Neural cell (in vitro differentiated cells): ENCODE measurements at regions not wholly inside any gene's neighbourhood (a gene's known extent, or its start where the extent isn't known, plus 50 kb on each side); places are given as distances from the start of the nearest gene placed in this dataset.

Source experiments
- H2AFZ ChIP-seq: fragments of 200-600, 300-800 bp; sonication (generic), shearing (Covaris generic); 2 replicates; pipeline ENCODE4 v1.6.0; 2014; ENCODE audit warnings: low read depth, mild to moderate bottlenecking, antibody characterized with exemption, low read length, moderate library complexity
- H3F3A ChIP-seq: fragments of 200-600 bp; shearing (Covaris generic); 2 replicates; pipeline ENCODE4 v1.6.1; 2016; ENCODE audit warnings: mild to moderate bottlenecking, moderate library complexity, mixed read lengths, antibody characterized with exemption, low read length; ENCODE audit not compliant: insufficient read depth, poor library complexity, severe bottlenecking
- H3K27ac ChIP-seq: fragments of 200-600, 300-800 bp; sonication (generic), shearing (Covaris generic); 2 replicates; pipeline ENCODE4 v1.5.1; 2014; ENCODE audit warnings: mild to moderate bottlenecking, low read length, moderate library complexity
- H3K27me3 ChIP-seq: fragments of 300-800, 200-600 bp; sonication (generic), shearing (Covaris generic); 2 replicates; pipeline ENCODE4 v1.6.0; 2014; ENCODE audit warnings: mild to moderate bottlenecking, low read depth, low read length, moderate library complexity; ENCODE audit not compliant: insufficient read depth
- H3K36me3 ChIP-seq: fragments of 300-800, 200-600 bp; sonication (generic), shearing (Covaris generic); 2 replicates; pipeline ENCODE4 v1.5.1; 2014; ENCODE audit warnings: mild to moderate bottlenecking, antibody characterized with exemption, low read length, moderate library complexity; ENCODE audit not compliant: insufficient read depth
- H3K4me2 ChIP-seq: fragments of 300-800, 200-600 bp; sonication (generic), shearing (Covaris generic); 2 replicates; pipeline ENCODE4 v1.6.0; 2014; ENCODE audit warnings: mild to moderate bottlenecking, low read length
- H3K4me3 ChIP-seq: fragments of 300-800, 200-600 bp; sonication (generic), shearing (Covaris generic); 2 replicates; pipeline ENCODE4 v1.5.1; 2014; ENCODE audit warnings: mild to moderate bottlenecking, low read length, moderate library complexity
- H3K79me2 ChIP-seq: fragments of 200-600 bp; shearing (Covaris generic); replicated peaks from 2 replicates; pipeline ENCODE4 v1.6.0; 2014; ENCODE audit warnings: mild to moderate bottlenecking, low read length, moderate library complexity; ENCODE audit not compliant: insufficient read depth
- H3K9ac ChIP-seq: fragments of 300-800, 200-600 bp; sonication (generic), shearing (Covaris generic); 2 replicates; pipeline ENCODE4 v1.6.1; 2016; ENCODE audit warnings: mild to moderate bottlenecking, low read length, mixed read lengths
- H3K9me2 ChIP-seq: fragments of 200-600 bp; shearing (Covaris generic); 2 replicates; pipeline ENCODE4 v1.6.1; 2016; ENCODE audit warnings: mild to moderate bottlenecking, low read length, mixed read lengths; ENCODE audit not compliant: insufficient read depth
- H3K9me3 ChIP-seq: fragments of 200-600, 300-800 bp; sonication (generic), shearing (Covaris generic); 2 replicates; pipeline ENCODE4 v1.6.1; 2016; ENCODE audit warnings: mild to moderate bottlenecking, mixed run types, low read length, moderate library complexity, mixed read lengths
- H4K20me1 ChIP-seq: fragments of 200-600 bp; shearing (Covaris generic); 2 replicates; pipeline ENCODE4 v1.6.1; 2016; ENCODE audit warnings: mild to moderate bottlenecking, mixed run types; ENCODE audit not compliant: insufficient read depth
- EP300 ChIP-seq: fragments of 450-650 bp; conservative IDR thresholded peaks from 2 replicates; pipeline ENCODE4 v1.6.1; 2014; ENCODE audit warnings: antibody characterized with exemption, mild to moderate bottlenecking, moderate library complexity; ENCODE audit not compliant: poor library complexity, severe bottlenecking
- EZH2 ChIP-seq: fragments of 200-600, 300-800 bp; shearing (Covaris generic), sonication (generic); IDR thresholded peaks from 2 replicates; pipeline ENCODE4 v1.6.1; 2014; ENCODE audit warnings: antibody characterized with exemption, low read length, borderline replicate concordance, mild to moderate bottlenecking; ENCODE audit not compliant: insufficient read depth, poor library complexity, severe bottlenecking
- MXI1 ChIP-seq: fragments of 450-650 bp; conservative IDR thresholded peaks from 2 replicates; pipeline ENCODE4 v1.6.1; 2014; ENCODE audit warnings: antibody characterized with exemption, mild to moderate bottlenecking; ENCODE audit not compliant: poor library complexity, severe bottlenecking
- POLR2AphosphoS5 ChIP-seq: IDR thresholded peaks from 2 replicates; pipeline ENCODE4 v1.6.1; 2012
- RAD21 ChIP-seq: fragments of 450-650 bp; conservative IDR thresholded peaks from 2 replicates; pipeline ENCODE4 v1.6.1; 2014; ENCODE audit warnings: antibody characterized with exemption, mild to moderate bottlenecking, moderate library complexity
- SMC3 ChIP-seq: fragments of 450-650 bp; conservative IDR thresholded peaks from 2 replicates; pipeline ENCODE4 v1.6.1; 2014; ENCODE audit warnings: antibody characterized with exemption, mild to moderate bottlenecking, moderate library complexity; ENCODE audit not compliant: poor library complexity
- TAF1 ChIP-seq: IDR thresholded peaks from 2 replicates; pipeline ENCODE4 v1.6.1; 2012; ENCODE audit warnings: low read depth
- TF ChIP-seq, protein P1 (sequence below): IDR thresholded peaks from 2 replicates; pipeline ENCODE4 v1.6.1; 2012; ENCODE audit warnings: borderline replicate concordance
- TF ChIP-seq, protein P2 (sequence below): fragments of 450-650 bp; IDR thresholded peaks from 2 replicates; pipeline ENCODE4 v1.5.1; 2014; ENCODE audit warnings: antibody characterized with exemption, mild to moderate bottlenecking, moderate library complexity; ENCODE audit not compliant: poor library complexity, severe bottlenecking

DNA sequence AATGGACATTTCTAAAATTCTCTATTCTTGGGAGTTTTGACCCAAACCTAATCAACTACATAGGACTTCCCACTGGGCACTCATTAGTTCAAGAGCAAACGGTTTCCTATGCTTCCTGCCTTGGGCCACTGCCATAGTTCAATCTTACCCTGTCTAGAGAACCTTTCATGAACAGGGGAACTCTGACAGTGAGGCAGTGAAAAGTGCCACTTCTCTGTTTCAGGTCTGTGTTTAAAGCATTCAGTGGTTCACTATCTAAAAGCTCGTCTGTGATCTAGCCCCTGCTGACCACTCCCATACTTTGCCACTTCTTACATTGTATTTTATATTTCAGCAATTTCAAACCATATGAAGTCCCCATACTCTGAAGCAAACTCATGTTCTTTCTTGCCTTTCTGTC, 122.7 kb upstream of the IGF1 start:
- H3K9ac ChIP-seq: no peak overlapping the region
- H3K9me2 ChIP-seq: no peaks in the 10 kb centered on the region
- H3K27me3 ChIP-seq: no peaks in the 10 kb centered on the region
- no peak overlapping the region for H3K27ac ChIP-seq
- no peaks in the 10 kb centered on the region for H3K9me3 ChIP-seq
- no peaks in the 10 kb centered on the region for H3K36me3 ChIP-seq
- H4K20me1 ChIP-seq: no peaks in the 10 kb centered on the region
- no peak overlapping the region for H2AFZ ChIP-seq
- no peak overlapping the region for H3K4me3 ChIP-seq
- H3K4me2 ChIP-seq: no peak overlapping the region
- TF ChIP-seq EZH2 (no peak), RAD21 (no peak), POLR2AphosphoS5 (no peak), MXI1 (no peak), TAF1 (no peak), SMC3 (no peak), EP300 (no peak)
- TF ChIP-seq, protein P1, sequence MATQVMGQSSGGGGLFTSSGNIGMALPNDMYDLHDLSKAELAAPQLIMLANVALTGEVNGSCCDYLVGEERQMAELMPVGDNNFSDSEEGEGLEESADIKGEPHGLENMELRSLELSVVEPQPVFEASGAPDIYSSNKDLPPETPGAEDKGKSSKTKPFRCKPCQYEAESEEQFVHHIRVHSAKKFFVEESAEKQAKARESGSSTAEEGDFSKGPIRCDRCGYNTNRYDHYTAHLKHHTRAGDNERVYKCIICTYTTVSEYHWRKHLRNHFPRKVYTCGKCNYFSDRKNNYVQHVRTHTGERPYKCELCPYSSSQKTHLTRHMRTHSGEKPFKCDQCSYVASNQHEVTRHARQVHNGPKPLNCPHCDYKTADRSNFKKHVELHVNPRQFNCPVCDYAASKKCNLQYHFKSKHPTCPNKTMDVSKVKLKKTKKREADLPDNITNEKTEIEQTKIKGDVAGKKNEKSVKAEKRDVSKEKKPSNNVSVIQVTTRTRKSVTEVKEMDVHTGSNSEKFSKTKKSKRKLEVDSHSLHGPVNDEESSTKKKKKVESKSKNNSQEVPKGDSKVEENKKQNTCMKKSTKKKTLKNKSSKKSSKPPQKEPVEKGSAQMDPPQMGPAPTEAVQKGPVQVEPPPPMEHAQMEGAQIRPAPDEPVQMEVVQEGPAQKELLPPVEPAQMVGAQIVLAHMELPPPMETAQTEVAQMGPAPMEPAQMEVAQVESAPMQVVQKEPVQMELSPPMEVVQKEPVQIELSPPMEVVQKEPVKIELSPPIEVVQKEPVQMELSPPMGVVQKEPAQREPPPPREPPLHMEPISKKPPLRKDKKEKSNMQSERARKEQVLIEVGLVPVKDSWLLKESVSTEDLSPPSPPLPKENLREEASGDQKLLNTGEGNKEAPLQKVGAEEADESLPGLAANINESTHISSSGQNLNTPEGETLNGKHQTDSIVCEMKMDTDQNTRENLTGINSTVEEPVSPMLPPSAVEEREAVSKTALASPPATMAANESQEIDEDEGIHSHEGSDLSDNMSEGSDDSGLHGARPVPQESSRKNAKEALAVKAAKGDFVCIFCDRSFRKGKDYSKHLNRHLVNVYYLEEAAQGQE: no peak
- TF ChIP-seq, protein P2, sequence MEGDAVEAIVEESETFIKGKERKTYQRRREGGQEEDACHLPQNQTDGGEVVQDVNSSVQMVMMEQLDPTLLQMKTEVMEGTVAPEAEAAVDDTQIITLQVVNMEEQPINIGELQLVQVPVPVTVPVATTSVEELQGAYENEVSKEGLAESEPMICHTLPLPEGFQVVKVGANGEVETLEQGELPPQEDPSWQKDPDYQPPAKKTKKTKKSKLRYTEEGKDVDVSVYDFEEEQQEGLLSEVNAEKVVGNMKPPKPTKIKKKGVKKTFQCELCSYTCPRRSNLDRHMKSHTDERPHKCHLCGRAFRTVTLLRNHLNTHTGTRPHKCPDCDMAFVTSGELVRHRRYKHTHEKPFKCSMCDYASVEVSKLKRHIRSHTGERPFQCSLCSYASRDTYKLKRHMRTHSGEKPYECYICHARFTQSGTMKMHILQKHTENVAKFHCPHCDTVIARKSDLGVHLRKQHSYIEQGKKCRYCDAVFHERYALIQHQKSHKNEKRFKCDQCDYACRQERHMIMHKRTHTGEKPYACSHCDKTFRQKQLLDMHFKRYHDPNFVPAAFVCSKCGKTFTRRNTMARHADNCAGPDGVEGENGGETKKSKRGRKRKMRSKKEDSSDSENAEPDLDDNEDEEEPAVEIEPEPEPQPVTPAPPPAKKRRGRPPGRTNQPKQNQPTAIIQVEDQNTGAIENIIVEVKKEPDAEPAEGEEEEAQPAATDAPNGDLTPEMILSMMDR: no peak
- H3F3A ChIP-seq: no peaks in the 10 kb centered on the region
- H3K79me2 ChIP-seq: no peaks in the 10 kb centered on the region

DNA sequence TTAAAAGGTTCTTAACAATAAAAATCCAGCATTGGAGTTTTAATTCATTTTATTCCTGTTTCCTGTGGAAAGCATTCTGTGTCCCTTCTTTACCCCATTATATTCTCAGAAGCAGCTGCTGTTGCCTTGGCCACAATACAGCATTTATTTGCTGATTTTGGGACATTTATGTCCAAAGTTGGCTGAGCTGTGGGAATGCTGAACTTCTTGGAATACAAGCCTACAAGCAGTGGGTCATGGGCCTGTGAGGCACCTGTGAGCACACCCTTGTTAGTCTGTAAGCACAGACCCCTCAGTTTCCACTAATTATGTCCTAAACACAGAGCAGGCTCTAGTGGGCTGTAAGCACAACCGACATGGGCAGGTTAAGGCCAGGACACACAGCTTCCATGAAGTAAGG, 122.2 kb upstream of the IGF1 start:
- no peak overlapping the region for H3K27ac ChIP-seq
- no peaks in the 10 kb centered on the region for H3K27me3 ChIP-seq
- no peaks in the 10 kb centered on the region for H3K9me2 ChIP-seq
- H3K9ac ChIP-seq: no peak overlapping the region
- no peak overlapping the region for H3K4me2 ChIP-seq
- H3F3A ChIP-seq: no peaks in the 10 kb centered on the region
- no peaks in the 10 kb centered on the region for H3K9me3 ChIP-seq
- H3K4me3 ChIP-seq: no peak overlapping the region
- no peak overlapping the region for H2AFZ ChIP-seq
- TF ChIP-seq POLR2AphosphoS5 (no peak), RAD21 (no peak), SMC3 (no peak), MXI1 (no peak), EZH2 (no peak), TAF1 (no peak), EP300 (no peak)
- TF ChIP-seq, protein P1: no peak
- TF ChIP-seq, protein P2: no peak
- no peaks in the 10 kb centered on the region for H4K20me1 ChIP-seq
- no peaks in the 10 kb centered on the region for H3K36me3 ChIP-seq
- H3K79me2 ChIP-seq: no peaks in the 10 kb centered on the region
